Smooth muscle cell of the brain vasculature (primary cell): ENCODE measurements at regions not wholly inside any gene's neighbourhood (a gene's known extent, or its start where the extent isn't known, plus 50 kb on each side); places are given as distances from the start of the nearest gene placed in this dataset.
"Not testable (repeated sequence)": the region's sequence is repeated elsewhere in the genome, so short reads cannot be mapped to it uniquely, and the experiment has no call there.

ENCODE experiments used
- DNase-seq: peaks from one replicate; pipeline ENCODE4 v3.0.0-alpha.2; 2012; ENCODE audit warnings: low read depth, low spot score

GRCh38 chr5:9739135-9739534 lies 109.0 kb upstream of the TAS2R1 start:
- DNase-seq: no peak

GRCh38 chr5:9737265-9737664 lies 107.1 kb upstream of the TAS2R1 start:
- DNase-seq: no peak

GRCh38 chr5:9733486-9733885 lies 103.3 kb upstream of the TAS2R1 start:
- DNase-seq: no peak

- DNase-seq: no peak
These were observed 101.0 kb upstream of the TAS2R1 start for GRCh38 chr5:9731159-9731558.

- DNase-seq: no peak
These were observed 98.1 kb upstream of the TAS2R1 start for GRCh38 chr5:9728261-9728660.

GRCh38 chr5:9726931-9727330 lies 96.8 kb upstream of the TAS2R1 start:
- no peak for DNase-seq

GRCh38 chr5:9725265-9725664 lies 95.1 kb upstream of the TAS2R1 start:
- DNase-seq: not testable (repeated sequence)

GRCh38 chr5:9724707-9725106 lies 94.6 kb upstream of the TAS2R1 start:
- DNase-seq: no peak

- no peak for DNase-seq
These were observed 92.5 kb upstream of the TAS2R1 start for GRCh38 chr5:9722601-9723180.

GRCh38 chr5:9721161-9721560 lies 91.0 kb upstream of the TAS2R1 start:
- DNase-seq: no peak

GRCh38 chr5:9720361-9720760 lies 90.2 kb upstream of the TAS2R1 start:
- DNase-seq: no peak

- peak; percentile 29 for DNase-seq
These were observed 86.7 kb upstream of the TAS2R1 start for GRCh38 chr5:9716838-9717281.

- DNase-seq: no peak
These were observed 85.8 kb upstream of the TAS2R1 start for GRCh38 chr5:9715891-9716335.

- DNase-seq: no peak
These were observed 83.9 kb upstream of the TAS2R1 start for GRCh38 chr5:9713959-9714586.

- no peak for DNase-seq
These were observed 83.2 kb upstream of the TAS2R1 start for GRCh38 chr5:9713356-9713755.

- no peak for DNase-seq
These were observed 82.8 kb upstream of the TAS2R1 start for GRCh38 chr5:9712911-9713310.

GRCh38 chr5:9712506-9712905 lies 82.4 kb upstream of the TAS2R1 start:
- no peak for DNase-seq

- DNase-seq: no peak
These were observed 79.9 kb upstream of the TAS2R1 start for GRCh38 chr5:9710069-9710468.

- DNase-seq: no peak
These were observed 77.7 kb upstream of the TAS2R1 start for GRCh38 chr5:9707732-9708462.

GRCh38 chr5:9699681-9700080 lies 69.5 kb upstream of the TAS2R1 start:
- no peak for DNase-seq

GRCh38 chr5:9698841-9699240 lies 68.7 kb upstream of the TAS2R1 start:
- no peak for DNase-seq

GRCh38 chr5:9698125-9698826 lies 68.1 kb upstream of the TAS2R1 start:
- no peak for DNase-seq
